ENCODE measurements at regions not wholly inside any gene's neighbourhood (a gene's known extent, or its start where the extent isn't known, plus 50 kb on each side); places are given as distances from the start of the nearest gene placed in this dataset.
"Not testable (repeated sequence)": the region's sequence is repeated elsewhere in the genome, so short reads cannot be mapped to it uniquely, and the experiment has no call there.

DNA sequence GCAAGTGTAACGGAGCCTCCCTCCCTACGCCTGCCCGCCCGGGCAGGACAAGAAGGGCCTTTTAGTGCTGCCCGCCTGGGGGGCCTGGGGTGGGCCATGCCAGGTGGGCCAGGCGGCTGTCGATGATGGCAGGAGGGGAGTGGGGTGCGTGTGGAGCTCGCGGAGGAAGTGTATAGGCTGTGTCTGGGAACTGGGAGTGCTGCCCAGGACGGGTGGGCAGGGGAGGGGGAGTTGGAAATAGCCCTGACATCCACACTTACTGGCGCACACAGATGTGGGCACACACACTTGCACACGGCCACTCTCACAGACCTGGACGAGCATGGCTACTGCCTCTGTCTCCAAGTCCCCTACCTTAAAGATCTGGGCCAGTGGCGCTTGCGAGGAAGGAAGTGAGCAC is 196.0 kb downstream of the TBC1D2B start:
- not testable (repeated sequence) for H3K27me3 ChIP-seq (ENCODE audit: control insufficient read depth, insufficient read depth, low read length); H3K4me1 ChIP-seq (ENCODE audit: control insufficient read depth, insufficient read depth, low read length); H3K9ac ChIP-seq (ENCODE audit: low read depth, low read length); H3K4me3 ChIP-seq (ENCODE audit: low read depth, low read length); H3K36me3 ChIP-seq (ENCODE audit: control insufficient read depth, insufficient read depth, low read length); H3K9me3 ChIP-seq (ENCODE audit: control insufficient read depth, insufficient read depth, low read length)

DNA sequence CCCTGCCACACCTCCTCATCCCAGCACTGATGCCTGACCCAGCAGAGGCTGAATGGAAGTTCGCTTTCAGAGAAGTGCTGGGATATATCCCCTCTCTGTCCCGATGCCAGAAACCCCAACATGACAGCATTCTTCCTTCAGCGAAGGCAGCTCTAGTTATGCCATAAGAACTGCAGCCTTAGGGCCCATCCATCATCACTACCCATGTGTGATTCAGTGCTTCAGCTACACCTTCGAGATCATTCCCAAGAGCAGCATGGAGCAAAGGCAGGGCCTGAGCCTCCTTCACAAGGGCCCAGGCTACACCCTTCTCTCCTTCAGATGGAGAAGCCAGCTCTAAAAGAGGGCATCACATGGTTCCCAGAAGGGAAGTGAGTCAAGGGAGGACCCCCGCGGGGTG is 198.0 kb downstream of the TBC1D2B start:
- H3K4me3 ChIP-seq (ENCODE audit: low read depth, low read length); H3K9me3 ChIP-seq (ENCODE audit: control insufficient read depth, insufficient read depth, low read length); H3K4me1 ChIP-seq (ENCODE audit: control insufficient read depth, insufficient read depth, low read length); H3K36me3 ChIP-seq (ENCODE audit: control insufficient read depth, insufficient read depth, low read length); H3K9ac ChIP-seq (ENCODE audit: low read depth, low read length); H3K27me3 ChIP-seq (ENCODE audit: control insufficient read depth, insufficient read depth, low read length): not testable (repeated sequence)

DNA sequence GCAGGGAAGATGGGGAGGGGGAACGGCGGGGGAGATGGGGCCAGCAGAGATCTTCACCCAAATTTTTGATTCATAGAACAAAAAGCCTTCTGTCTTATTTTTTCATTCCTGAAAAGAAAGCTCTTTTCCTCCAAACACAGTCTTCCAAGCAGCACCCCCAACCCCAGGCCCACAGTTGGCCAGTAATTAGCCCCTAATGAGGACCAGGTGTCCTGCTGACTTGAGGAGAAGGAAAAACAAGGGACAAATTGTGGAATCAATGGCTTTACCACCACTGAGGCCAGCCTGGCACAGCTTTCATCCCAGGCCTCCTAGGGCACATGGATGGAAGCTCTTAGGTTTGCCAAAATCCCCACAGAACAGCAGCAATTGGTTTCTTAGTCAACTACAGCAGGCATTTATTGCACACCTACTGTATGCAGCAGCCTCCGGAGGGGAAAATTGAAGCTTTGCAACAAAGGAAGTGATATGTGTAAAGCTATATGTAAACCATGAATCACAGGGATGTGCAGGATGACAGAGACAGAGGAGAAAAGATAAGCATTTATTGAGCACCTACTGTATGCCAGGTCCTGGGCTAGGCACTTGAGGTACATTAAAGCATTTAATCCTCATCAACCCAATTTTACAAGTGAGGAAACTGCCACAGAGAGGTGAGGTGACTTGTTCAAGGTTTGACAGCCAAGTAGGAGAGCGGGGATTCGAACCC is 199.5 kb downstream of the TBC1D2B start:
- Histone ChIP-seq H3K9ac (ENCODE audit: low read depth, low read length) (no peak overlapping the region), H3K4me3 (ENCODE audit: low read depth, low read length) (no peak overlapping the region)

DNA sequence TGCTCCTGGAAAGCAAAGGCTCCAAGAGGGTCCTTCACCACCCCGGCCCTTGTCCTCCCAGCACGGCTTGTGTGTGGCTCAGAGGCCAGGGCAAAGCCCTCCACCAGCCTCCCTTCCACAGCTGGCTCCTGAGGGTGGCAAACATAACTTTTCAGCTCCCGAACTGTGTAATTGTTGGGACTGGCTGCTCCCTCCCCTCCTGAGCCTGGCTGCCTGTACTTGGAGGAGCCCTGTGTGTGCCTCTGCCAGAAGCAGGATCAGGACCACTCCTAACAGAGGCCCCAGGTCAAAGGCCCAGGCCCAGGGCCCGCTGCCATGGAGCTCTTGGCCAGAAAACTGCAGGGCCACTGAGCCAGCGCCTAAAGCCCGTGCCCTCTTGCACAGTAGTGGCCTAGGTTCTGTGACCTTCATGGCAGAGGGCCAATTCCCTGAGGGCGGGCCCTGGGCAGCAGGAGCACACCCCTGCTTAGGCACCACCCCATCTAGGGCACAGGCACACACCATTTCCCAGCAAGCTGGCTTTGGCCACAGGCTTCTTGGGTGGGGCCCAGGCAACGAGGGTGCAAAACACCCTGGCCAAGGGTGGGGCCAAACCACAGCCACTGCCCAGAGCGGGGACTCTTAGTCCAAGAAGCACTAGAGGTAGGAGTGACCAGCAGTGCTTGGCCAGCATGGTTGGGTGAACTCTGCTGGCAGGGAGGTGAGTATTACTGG is 201.2 kb downstream of the TBC1D2B start:
- H3K36me3 ChIP-seq (ENCODE audit: control insufficient read depth, insufficient read depth, low read length): not testable (repeated sequence)

More for the DNA sequence above, 199.5 kb downstream of the TBC1D2B start:
- no peaks in the 10 kb centered on the region for H3K4me1 ChIP-seq (ENCODE audit: control insufficient read depth, insufficient read depth, low read length)
- H3K9me3 ChIP-seq (ENCODE audit: control insufficient read depth, insufficient read depth, low read length): no peaks in the 10 kb centered on the region
- no peaks in the 10 kb centered on the region for H3K27me3 ChIP-seq (ENCODE audit: control insufficient read depth, insufficient read depth, low read length)
- H3K36me3 ChIP-seq (ENCODE audit: control insufficient read depth, insufficient read depth, low read length): no peaks in the 10 kb centered on the region

DNA sequence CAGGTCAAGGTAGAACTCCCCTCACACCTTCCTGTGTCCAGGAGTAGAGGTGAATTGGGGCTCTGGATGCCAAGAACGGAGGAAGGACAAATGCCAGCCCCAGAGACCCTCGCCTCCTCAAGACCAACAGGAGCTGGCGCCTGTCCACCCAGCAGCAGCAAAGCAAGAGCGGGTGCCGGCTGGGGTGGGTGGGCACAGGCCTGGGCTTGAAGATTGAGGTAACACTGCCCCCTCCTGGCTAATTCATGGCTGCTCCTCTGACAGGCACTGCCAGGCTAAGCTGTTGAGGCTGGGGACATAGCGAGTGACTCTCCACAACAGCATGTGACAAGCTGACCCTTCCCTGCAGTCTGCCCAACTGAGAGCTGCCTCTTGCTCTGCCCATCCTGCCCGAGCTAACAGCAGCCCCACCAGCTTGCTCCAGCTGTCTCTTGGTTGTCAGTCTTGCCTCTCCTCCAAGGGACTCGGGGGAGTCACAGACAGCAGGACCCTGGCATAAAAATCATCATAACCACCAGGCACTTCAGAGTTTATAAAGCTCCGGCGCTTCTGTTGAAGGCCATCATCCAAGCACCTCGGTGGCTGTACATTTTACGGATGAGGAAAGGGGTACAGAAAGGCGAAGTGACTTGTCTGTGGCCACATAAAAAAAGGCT is 202.3 kb downstream of the TBC1D2B start:
- H3K4me1 ChIP-seq (ENCODE audit: control insufficient read depth, insufficient read depth, low read length); H3K36me3 ChIP-seq (ENCODE audit: control insufficient read depth, insufficient read depth, low read length); H3K9ac ChIP-seq (ENCODE audit: low read depth, low read length); H3K4me3 ChIP-seq (ENCODE audit: low read depth, low read length); H3K27me3 ChIP-seq (ENCODE audit: control insufficient read depth, insufficient read depth, low read length); H3K9me3 ChIP-seq (ENCODE audit: control insufficient read depth, insufficient read depth, low read length): not testable (repeated sequence)

More for the DNA sequence above, 201.2 kb downstream of the TBC1D2B start:
- H3K27me3 ChIP-seq (ENCODE audit: control insufficient read depth, insufficient read depth, low read length); H3K9me3 ChIP-seq (ENCODE audit: control insufficient read depth, insufficient read depth, low read length); H3K4me1 ChIP-seq (ENCODE audit: control insufficient read depth, insufficient read depth, low read length); H3K4me3 ChIP-seq (ENCODE audit: low read depth, low read length); H3K9ac ChIP-seq (ENCODE audit: low read depth, low read length): not testable (repeated sequence)

DNA sequence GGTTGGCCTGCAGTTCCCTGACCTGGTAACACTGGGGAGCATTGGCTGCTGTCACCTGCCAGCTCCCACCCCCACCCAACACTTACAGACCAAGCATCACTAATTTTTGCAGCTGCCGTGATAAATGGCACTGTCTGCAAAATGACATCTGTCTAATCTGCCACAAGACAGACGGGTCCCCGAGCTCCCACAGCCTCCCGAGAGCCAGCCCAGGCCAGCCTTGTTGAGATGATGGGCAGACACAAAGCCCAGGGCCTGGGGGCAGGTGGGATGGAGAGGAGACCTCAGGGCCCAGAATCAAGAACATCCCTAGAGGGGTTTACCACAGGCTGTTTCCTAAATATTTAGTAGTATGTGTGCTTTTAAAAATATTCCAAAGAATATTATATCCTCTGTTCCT is 203.4 kb downstream of the TBC1D2B start:
- Histone ChIP-seq H3K36me3 (ENCODE audit: control insufficient read depth, insufficient read depth, low read length) (no peaks in the 10 kb centered on the region), H3K4me3 (ENCODE audit: low read depth, low read length) (no peak overlapping the region), H3K9me3 (ENCODE audit: control insufficient read depth, insufficient read depth, low read length) (no peaks in the 10 kb centered on the region), H3K4me1 (ENCODE audit: control insufficient read depth, insufficient read depth, low read length) (no peaks in the 10 kb centered on the region), H3K9ac (ENCODE audit: low read depth, low read length) (no peak overlapping the region), H3K27me3 (ENCODE audit: control insufficient read depth, insufficient read depth, low read length) (no peaks in the 10 kb centered on the region)

DNA sequence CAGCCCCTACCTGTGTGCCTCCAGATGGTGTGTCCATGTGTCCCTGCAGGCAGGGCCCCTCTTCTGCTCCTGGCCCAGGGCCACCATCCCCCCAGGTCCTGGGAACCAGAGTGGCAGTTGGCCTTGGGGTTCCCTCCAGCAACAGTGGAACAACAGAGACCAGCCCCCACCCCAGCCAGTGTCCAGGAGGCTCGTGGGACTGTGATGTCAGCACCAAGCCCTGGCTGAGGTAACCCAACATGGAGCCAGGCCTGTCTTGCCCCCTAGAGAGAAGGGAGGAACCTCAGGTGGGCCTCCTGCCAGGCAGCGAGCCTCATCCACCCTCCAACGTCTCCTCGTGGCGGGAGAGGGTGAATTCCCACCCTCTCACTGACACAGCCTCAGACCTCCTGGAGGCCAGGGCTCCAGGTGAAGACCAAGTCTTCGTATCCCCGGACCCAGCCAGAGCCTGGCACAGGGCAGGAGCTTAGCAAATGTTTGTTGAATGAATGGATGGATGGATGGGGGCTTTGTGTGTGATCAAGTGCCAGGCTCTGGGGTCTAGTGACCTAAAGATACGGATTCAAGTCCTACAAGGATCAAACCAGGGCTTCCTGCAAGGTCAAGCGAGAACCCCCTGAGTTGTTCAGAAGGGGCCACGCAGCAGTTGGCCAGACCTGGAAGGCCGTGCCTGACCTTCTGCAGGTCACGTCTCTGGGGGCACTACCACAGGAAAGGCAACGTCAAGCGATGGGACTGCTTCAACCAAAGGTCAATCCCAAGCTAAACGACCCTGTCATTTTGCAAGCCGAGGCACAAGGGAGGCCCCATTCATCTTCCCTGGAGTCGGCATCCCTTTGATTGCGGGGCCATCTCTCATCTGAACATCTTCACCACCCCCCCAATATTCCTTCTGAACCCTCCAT is 204.7 kb downstream of the TBC1D2B start:
- not testable (repeated sequence) for H3K9me3 ChIP-seq (ENCODE audit: control insufficient read depth, insufficient read depth, low read length); H3K4me1 ChIP-seq (ENCODE audit: control insufficient read depth, insufficient read depth, low read length); H3K36me3 ChIP-seq (ENCODE audit: control insufficient read depth, insufficient read depth, low read length); H3K27me3 ChIP-seq (ENCODE audit: control insufficient read depth, insufficient read depth, low read length); H3K9ac ChIP-seq (ENCODE audit: low read depth, low read length); H3K4me3 ChIP-seq (ENCODE audit: low read depth, low read length)

DNA sequence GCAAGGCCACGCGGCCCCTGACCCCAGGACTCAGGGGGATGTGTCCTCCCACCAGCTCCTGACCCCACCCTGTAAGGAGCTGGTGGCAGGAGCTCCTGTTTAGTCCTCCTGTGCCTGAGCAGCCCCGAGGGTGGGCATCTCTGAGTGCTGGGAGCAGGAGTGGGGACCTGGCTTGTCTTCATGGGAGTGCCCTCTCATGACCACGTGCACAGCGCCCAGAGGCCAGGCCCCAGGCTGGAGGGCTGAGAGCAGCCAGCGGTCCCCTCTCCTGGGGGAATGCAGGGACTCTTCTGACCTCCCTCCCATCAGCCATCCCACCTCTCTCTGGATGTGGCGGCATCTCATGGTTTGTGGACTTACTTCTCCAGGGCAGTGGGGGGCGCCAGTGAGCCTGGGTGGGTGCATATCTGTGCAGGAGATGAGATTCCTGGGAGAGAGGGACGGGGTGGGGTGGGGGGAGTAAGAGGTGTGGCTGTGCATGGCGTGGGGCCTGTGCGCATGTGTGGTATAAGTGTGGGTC is 205.6 kb downstream of the TBC1D2B start:
- Histone ChIP-seq H3K4me1 (ENCODE audit: control insufficient read depth, insufficient read depth, low read length) (no peaks in the 10 kb centered on the region), H3K4me3 (ENCODE audit: low read depth, low read length) (no peak overlapping the region), H3K27me3 (ENCODE audit: control insufficient read depth, insufficient read depth, low read length) (no peaks in the 10 kb centered on the region), H3K9me3 (ENCODE audit: control insufficient read depth, insufficient read depth, low read length) (no peaks in the 10 kb centered on the region), H3K36me3 (ENCODE audit: control insufficient read depth, insufficient read depth, low read length) (no peaks in the 10 kb centered on the region), H3K9ac (ENCODE audit: low read depth, low read length) (no peak overlapping the region)

DNA sequence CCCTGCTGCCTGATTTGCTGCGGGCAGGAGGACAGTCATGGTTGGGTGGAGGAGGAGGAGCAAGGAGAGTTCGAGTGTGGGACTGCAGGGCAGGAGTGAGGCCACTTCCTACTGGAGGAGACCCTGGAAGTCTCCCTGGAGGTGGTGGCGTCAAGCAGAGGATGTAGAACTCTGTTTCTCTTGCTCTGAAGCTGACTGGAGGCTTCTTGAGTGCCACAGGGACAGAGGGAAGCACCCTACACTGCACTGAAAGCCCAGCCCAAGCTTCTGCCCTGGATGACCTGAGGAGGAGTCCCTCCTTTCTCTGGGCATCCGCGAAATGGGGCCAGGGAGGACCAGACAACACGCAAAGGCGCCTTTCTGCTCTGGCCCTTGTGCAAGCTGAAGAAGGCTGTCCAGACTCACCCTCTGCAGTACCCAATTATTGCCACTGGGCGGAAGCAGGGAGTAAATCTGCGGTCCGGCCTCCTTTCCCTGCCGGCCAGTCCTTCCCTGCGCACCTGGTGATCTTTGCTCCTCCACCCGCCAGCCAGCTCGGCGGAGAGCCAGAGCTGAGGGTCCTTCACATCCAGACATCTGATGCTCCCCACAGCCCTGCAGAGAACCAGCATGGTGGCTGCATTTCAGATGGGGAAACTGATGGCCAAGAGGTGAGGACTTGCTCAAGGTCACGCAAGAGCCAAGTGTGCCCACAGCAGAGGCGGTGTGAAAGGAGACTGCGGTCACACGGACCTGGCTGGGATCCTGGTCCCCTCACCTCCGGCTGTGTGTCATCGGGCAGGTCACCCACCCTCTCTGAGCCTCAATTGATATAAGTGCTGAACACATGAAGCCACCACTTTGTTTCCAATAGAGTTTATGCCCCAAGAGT is 207.1 kb downstream of the TBC1D2B start:
- Histone ChIP-seq H3K9me3 (ENCODE audit: control insufficient read depth, insufficient read depth, low read length) (no peaks in the 10 kb centered on the region), H3K27me3 (ENCODE audit: control insufficient read depth, insufficient read depth, low read length) (no peaks in the 10 kb centered on the region), H3K9ac (ENCODE audit: low read depth, low read length) (no peak overlapping the region), H3K4me3 (ENCODE audit: low read depth, low read length) (no peak overlapping the region), H3K36me3 (ENCODE audit: control insufficient read depth, insufficient read depth, low read length) (no peaks in the 10 kb centered on the region), H3K4me1 (ENCODE audit: control insufficient read depth, insufficient read depth, low read length) (no peaks in the 10 kb centered on the region)

DNA sequence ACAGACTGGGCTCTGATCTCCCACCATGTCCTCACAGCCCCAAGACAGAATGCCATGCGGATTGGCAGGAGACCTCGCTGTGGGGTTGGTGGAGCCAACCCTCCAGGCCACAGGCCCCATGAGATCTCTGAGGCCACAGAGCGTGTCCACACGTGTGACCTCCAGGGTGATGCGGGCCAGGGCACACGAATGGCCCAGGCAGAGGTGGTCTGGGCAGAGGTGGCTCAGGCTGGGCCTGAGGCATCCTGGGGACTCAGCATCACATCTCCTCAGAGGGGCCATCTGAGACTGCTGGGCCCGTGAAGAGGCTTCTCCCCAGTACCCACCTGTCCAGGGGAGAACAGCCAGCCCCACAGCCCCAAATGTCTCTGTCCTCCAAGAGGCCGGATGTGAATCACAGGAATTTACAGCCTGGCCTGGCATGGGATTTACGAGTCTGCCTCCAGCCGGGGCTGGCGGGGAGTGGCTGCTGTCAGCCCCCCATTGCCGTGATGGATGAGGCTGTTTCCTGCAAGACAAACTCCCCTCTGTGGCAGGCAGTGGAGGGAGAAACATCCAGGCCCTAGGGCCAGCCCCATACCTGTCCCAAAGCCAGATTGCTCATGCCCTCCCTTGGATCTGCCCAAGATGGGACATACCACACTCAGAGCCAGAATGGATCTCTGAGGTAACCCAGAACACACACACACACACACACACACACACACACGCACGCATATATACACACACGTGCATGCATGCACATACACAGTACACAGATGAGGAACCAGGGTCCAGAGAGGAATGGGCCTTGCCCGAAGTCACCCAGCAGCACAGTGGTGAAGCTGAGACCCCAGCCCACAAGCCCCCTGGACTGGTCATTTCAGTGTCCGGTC is 208.3 kb downstream of the TBC1D2B start:
- no peak overlapping the region for H3K9ac ChIP-seq (ENCODE audit: low read depth, low read length)
- H3K36me3 ChIP-seq (ENCODE audit: control insufficient read depth, insufficient read depth, low read length): no peaks in the 10 kb centered on the region

More for the DNA sequence above, 208.3 kb downstream of the TBC1D2B start:
- Histone ChIP-seq H3K27me3 (ENCODE audit: control insufficient read depth, insufficient read depth, low read length) (no peaks in the 10 kb centered on the region), H3K4me3 (ENCODE audit: low read depth, low read length) (no peak overlapping the region), H3K4me1 (ENCODE audit: control insufficient read depth, insufficient read depth, low read length) (no peaks in the 10 kb centered on the region), H3K9me3 (ENCODE audit: control insufficient read depth, insufficient read depth, low read length) (no peaks in the 10 kb centered on the region)
